BE2C (cell line): ENCODE measurements at regions not wholly inside any gene's neighbourhood (a gene's known extent, or its start where the extent isn't known, plus 50 kb on each side); places are given as distances from the start of the nearest gene placed in this dataset.

Experiments
- DNase-seq: peaks from one replicate; pipeline ENCODE4 v3.0.0-alpha.2; 2020
- H3K27me3 ChIP-seq: fragments of 250-450 bp; sonication (Bioruptor Pico); 2 replicates; pipeline ENCODE4 v1.5.1; 2020; ENCODE audit warnings: mild to moderate bottlenecking
- H3K36me3 ChIP-seq: fragments of 250-450 bp; sonication (Bioruptor Pico); 2 replicates; pipeline ENCODE4 v1.5.1; 2020; ENCODE audit warnings: mild to moderate bottlenecking
- H3K4me1 ChIP-seq: fragments of 250-450 bp; sonication (Bioruptor Pico); 2 replicates; pipeline ENCODE4 v1.5.1; 2020
- H3K4me3 ChIP-seq: 2 replicates; pipeline ENCODE4 v1.5.1; 2011; ENCODE audit warnings: low read depth, low read length
- H3K9me3 ChIP-seq: fragments of 250-450 bp; sonication (Bioruptor Pico); 2 replicates; pipeline ENCODE4 v1.5.1; 2020
- CTCF ChIP-seq: IDR thresholded peaks from 2 replicates; pipeline ENCODE4 v1.5.1; 2012; ENCODE audit warnings: mild to moderate bottlenecking, low read depth, low read length

GRCh38 chr18:60267391-60268058 lies 105.0 kb downstream of the MC4R start:
- H3K27me3 ChIP-seq, result no peaks in the 10 kb centered on the region
- no peaks in the 10 kb centered on the region for H3K4me1 ChIP-seq
- no peak for DNase-seq
- TF ChIP-seq CTCF, result no peak
- no peak overlapping the region for H3K4me3 ChIP-seq
- no peaks in the 10 kb centered on the region for H3K36me3 ChIP-seq
- H3K9me3 ChIP-seq, result no peaks in the 10 kb centered on the region

GRCh38 chr18:60266558-60266957 lies 106.0 kb downstream of the MC4R start:
- DNase-seq, result no peak
- H3K4me3 ChIP-seq, result no peak overlapping the region
- no peaks in the 10 kb centered on the region for H3K36me3 ChIP-seq
- no peaks in the 10 kb centered on the region for H3K27me3 ChIP-seq
- no peaks in the 10 kb centered on the region for H3K4me1 ChIP-seq
- H3K9me3 ChIP-seq, result no peaks in the 10 kb centered on the region
- TF ChIP-seq CTCF, result no peak

GRCh38 chr18:60259052-60259681 lies 113.4 kb downstream of the MC4R start:
- Histone ChIP-seq H3K4me3 (no peak overlapping the region), H3K27me3 (no peaks in the 10 kb centered on the region), H3K36me3 (no peaks in the 10 kb centered on the region), H3K4me1 (no peaks in the 10 kb centered on the region), H3K9me3 (no peaks in the 10 kb centered on the region)
- no peak for DNase-seq
- no peak for TF ChIP-seq CTCF

- DNase-seq, result no peak
- H3K9me3 ChIP-seq, result no peaks in the 10 kb centered on the region
- H3K27me3 ChIP-seq, result no peaks in the 10 kb centered on the region
- H3K36me3 ChIP-seq, result no peaks in the 10 kb centered on the region
- no peaks in the 10 kb centered on the region for H3K4me1 ChIP-seq
- no peak overlapping the region for H3K4me3 ChIP-seq
- TF ChIP-seq CTCF, result no peak
These were observed 123.2 kb downstream of the MC4R start for GRCh38 chr18:60249388-60249787.

- Histone ChIP-seq H3K4me3 (no peak overlapping the region), H3K27me3 (no peaks in the 10 kb centered on the region), H3K9me3 (no peaks in the 10 kb centered on the region), H3K36me3 (no peaks in the 10 kb centered on the region), H3K4me1 (no peaks in the 10 kb centered on the region)
- no peak for DNase-seq
- no peak for TF ChIP-seq CTCF
These were observed 123.9 kb downstream of the MC4R start for GRCh38 chr18:60248336-60249330.
